ENCODE measurements at regions not wholly inside any gene's neighbourhood (a gene's known extent, or its start where the extent isn't known, plus 50 kb on each side); places are given as distances from the start of the nearest gene placed in this dataset.

GRCh38 chr7:13067036-13067435 is 379.6 kb downstream of the ARL4A start:
- no peaks in the 10 kb centered on the region for H3K36me3 ChIP-seq (ENCODE audit: control insufficient read depth, insufficient read depth, low read length)
- DNase-seq (ENCODE audit: low read depth) = no peak
- no peak overlapping the region for H3K4me3 ChIP-seq (ENCODE audit: low read depth, low read length)
- no peaks in the 10 kb centered on the region for H3K27me3 ChIP-seq (ENCODE audit: control insufficient read depth, insufficient read depth, low read length)
- no peak for TF ChIP-seq CTCF (IDR thresholded peaks at IDR 0.05; ENCODE audit: insufficient read depth, low read length, poor library complexity, severe bottlenecking)

GRCh38 chr7:13068032-13068431 is 380.6 kb downstream of the ARL4A start:
- DNase-seq (ENCODE audit: low read depth) = no peak

GRCh38 chr7:13069841-13070240 is 382.4 kb downstream of the ARL4A start:
- Histone ChIP-seq H3K4me3 (ENCODE audit: low read depth, low read length) (no peak overlapping the region), H3K27me3 (ENCODE audit: control insufficient read depth, insufficient read depth, low read length) (no peaks in the 10 kb centered on the region), H3K36me3 (ENCODE audit: control insufficient read depth, insufficient read depth, low read length) (no peaks in the 10 kb centered on the region)
- DNase-seq (ENCODE audit: low read depth) = no peak
- TF ChIP-seq CTCF (IDR thresholded peaks at IDR 0.05; ENCODE audit: insufficient read depth, low read length, poor library complexity, severe bottlenecking) = no peak

More at GRCh38 chr7:13068032-13068431, 380.6 kb downstream of the ARL4A start:
- TF ChIP-seq CTCF (IDR thresholded peaks at IDR 0.05; ENCODE audit: insufficient read depth, low read length, poor library complexity, severe bottlenecking) = no peak
- H3K36me3 ChIP-seq (ENCODE audit: control insufficient read depth, insufficient read depth, low read length) = no peaks in the 10 kb centered on the region
- no peaks in the 10 kb centered on the region for H3K27me3 ChIP-seq (ENCODE audit: control insufficient read depth, insufficient read depth, low read length)
- H3K4me3 ChIP-seq (ENCODE audit: low read depth, low read length) = no peak overlapping the region

- DNase-seq (ENCODE audit: low read depth) = no peak
- Histone ChIP-seq H3K4me3 (ENCODE audit: low read depth, low read length) (no peak overlapping the region), H3K27me3 (ENCODE audit: control insufficient read depth, insufficient read depth, low read length) (no peaks in the 10 kb centered on the region), H3K36me3 (ENCODE audit: control insufficient read depth, insufficient read depth, low read length) (no peaks in the 10 kb centered on the region)
- no peak for TF ChIP-seq CTCF (IDR thresholded peaks at IDR 0.05; ENCODE audit: insufficient read depth, low read length, poor library complexity, severe bottlenecking)
Observed at GRCh38 chr7:13072014-13072413, 384.6 kb downstream of the ARL4A start.

- DNase-seq (ENCODE audit: low read depth) = no peak
- H3K4me3 ChIP-seq (ENCODE audit: low read depth, low read length) = no peak overlapping the region
Observed at GRCh38 chr7:13077466-13077865, 390.0 kb downstream of the ARL4A start.

More at GRCh38 chr7:13077466-13077865, 390.0 kb downstream of the ARL4A start:
- no peak for TF ChIP-seq CTCF (IDR thresholded peaks at IDR 0.05; ENCODE audit: insufficient read depth, low read length, poor library complexity, severe bottlenecking)
- Histone ChIP-seq H3K36me3 (ENCODE audit: control insufficient read depth, insufficient read depth, low read length) (no peaks in the 10 kb centered on the region), H3K27me3 (ENCODE audit: control insufficient read depth, insufficient read depth, low read length) (no peaks in the 10 kb centered on the region)
